Panc1 (cell line): ENCODE measurements at regions not wholly inside any gene's neighbourhood (a gene's known extent, or its start where the extent isn't known, plus 50 kb on each side); places are given as distances from the start of the nearest gene placed in this dataset.

Source experiments
- POLR2AphosphoS5 ChIP-seq: IDR thresholded peaks from 2 replicates; pipeline ENCODE4 v1.6.1; 2012; ENCODE audit warnings: mild to moderate bottlenecking, low read depth, low read length, moderate library complexity
- TF ChIP-seq, protein P1 (sequence below): fragments of 450-650 bp; IDR thresholded peaks from 2 replicates; pipeline ENCODE4 v1.5.1; 2017; ENCODE audit warnings: mild to moderate bottlenecking

DNA sequence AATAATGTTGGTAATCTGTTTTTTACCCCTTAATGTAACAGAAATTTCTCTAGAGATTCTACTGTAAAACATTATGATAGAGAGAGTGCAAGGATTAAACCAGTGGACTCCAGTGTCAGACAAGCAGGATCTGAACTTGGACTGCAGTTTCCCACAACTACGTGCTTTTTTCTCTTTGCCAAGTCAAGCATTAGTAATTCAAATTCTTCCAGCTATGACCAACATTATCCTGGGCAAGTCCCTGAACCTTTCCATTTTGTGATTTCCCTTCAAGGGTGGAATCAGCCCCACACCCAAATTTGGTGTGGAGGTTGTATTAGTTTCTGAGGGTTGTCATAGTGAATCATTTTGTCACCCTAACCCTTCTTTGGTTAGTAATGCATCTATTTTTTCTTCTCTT, 482.0 kb downstream of the ZNF516 start:
- TF ChIP-seq, protein P1, sequence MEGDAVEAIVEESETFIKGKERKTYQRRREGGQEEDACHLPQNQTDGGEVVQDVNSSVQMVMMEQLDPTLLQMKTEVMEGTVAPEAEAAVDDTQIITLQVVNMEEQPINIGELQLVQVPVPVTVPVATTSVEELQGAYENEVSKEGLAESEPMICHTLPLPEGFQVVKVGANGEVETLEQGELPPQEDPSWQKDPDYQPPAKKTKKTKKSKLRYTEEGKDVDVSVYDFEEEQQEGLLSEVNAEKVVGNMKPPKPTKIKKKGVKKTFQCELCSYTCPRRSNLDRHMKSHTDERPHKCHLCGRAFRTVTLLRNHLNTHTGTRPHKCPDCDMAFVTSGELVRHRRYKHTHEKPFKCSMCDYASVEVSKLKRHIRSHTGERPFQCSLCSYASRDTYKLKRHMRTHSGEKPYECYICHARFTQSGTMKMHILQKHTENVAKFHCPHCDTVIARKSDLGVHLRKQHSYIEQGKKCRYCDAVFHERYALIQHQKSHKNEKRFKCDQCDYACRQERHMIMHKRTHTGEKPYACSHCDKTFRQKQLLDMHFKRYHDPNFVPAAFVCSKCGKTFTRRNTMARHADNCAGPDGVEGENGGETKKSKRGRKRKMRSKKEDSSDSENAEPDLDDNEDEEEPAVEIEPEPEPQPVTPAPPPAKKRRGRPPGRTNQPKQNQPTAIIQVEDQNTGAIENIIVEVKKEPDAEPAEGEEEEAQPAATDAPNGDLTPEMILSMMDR: no peak
- no peak for TF ChIP-seq POLR2AphosphoS5
